ENCODE measurements at regions not wholly inside any gene's neighbourhood (a gene's known extent, or its start where the extent isn't known, plus 50 kb on each side); places are given as distances from the start of the nearest gene placed in this dataset.

DNA sequence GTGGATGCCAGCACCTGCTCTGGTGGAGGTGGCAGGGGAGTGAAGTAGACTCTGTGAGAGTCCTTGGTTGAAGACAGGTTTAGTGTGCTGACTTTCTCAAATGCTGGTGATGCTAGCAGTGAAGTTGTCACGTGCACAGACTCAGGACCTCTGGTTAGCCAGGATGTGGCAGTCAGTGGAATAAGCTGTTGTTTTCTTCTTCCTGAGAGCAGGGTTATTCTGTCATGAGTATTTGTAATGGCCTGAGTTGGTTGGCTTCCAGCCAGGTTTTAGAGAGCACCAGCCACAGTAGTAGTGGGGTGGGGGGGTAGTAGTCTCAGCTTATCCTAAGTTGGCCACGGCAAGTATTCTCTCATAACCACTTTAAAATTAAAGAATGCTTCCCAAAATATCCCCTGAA lies 169.7 kb upstream of the FOXN2 start:
- intact Hi-C loops (cut with DNase I; ENCODE audit: low total_unique reads): no loop called here
- H3K27me3 ChIP-seq: no peaks in the 10 kb centered on the region
- peaks cover 0 to 7% (median 1%) of the 10 kb centered on the region in 4 donors for H3K4me1 ChIP-seq
- no peak for DNase-seq
- H3K4me3 ChIP-seq: no peak overlapping the region
- TF ChIP-seq, protein P1, sequence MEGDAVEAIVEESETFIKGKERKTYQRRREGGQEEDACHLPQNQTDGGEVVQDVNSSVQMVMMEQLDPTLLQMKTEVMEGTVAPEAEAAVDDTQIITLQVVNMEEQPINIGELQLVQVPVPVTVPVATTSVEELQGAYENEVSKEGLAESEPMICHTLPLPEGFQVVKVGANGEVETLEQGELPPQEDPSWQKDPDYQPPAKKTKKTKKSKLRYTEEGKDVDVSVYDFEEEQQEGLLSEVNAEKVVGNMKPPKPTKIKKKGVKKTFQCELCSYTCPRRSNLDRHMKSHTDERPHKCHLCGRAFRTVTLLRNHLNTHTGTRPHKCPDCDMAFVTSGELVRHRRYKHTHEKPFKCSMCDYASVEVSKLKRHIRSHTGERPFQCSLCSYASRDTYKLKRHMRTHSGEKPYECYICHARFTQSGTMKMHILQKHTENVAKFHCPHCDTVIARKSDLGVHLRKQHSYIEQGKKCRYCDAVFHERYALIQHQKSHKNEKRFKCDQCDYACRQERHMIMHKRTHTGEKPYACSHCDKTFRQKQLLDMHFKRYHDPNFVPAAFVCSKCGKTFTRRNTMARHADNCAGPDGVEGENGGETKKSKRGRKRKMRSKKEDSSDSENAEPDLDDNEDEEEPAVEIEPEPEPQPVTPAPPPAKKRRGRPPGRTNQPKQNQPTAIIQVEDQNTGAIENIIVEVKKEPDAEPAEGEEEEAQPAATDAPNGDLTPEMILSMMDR (IDR thresholded peaks at IDR 0.05): no peak
- H3K9me3 ChIP-seq: no peaks in the 10 kb centered on the region
- H3K27ac ChIP-seq: no peak overlapping the region
- no peaks in the 10 kb centered on the region for H3K36me3 ChIP-seq

DNA sequence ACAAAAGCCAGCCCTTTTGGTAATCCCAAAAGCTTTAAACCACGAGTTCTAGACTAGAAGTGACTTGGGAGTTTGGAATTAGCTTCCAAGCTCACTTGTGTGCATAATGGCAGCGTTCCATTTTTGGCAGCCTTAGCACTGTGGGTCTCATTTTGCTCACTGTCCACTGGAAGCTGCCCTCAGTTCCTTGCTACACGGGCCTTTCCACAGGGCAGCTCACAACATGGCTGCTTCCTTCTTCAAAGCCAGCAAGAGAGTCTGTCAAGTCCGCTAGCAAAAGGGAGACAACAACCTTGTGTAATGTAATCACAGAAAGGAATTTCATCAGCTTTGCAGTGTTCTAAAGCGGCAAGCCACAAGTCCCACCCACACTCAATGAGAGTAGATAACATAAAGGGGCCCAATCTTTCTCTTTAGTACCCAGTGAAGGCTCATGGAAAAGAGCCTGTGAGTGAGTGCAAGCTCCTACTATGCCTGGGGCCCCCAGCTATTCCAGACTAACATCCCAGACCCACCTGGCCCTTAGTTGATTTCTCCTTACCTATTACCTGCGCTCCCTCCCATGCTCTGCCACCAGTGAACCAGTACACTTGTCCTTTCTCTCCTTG lies 168.5 kb upstream of the FOXN2 start:
- intact Hi-C loops (cut with DNase I; ENCODE audit: low total_unique reads): no loop called here
- Histone ChIP-seq H3K4me1 (peaks cover 0 to 7% (median 1%) of the 10 kb centered on the region in 4 donors), H3K36me3 (no peaks in the 10 kb centered on the region), H3K4me3 (no peak overlapping the region), H3K27ac (no peak overlapping the region), H3K27me3 (no peaks in the 10 kb centered on the region), H3K9me3 (no peaks in the 10 kb centered on the region)
- DNase-seq: no peak
- TF ChIP-seq, protein P1 (IDR thresholded peaks at IDR 0.05): no peak

DNA sequence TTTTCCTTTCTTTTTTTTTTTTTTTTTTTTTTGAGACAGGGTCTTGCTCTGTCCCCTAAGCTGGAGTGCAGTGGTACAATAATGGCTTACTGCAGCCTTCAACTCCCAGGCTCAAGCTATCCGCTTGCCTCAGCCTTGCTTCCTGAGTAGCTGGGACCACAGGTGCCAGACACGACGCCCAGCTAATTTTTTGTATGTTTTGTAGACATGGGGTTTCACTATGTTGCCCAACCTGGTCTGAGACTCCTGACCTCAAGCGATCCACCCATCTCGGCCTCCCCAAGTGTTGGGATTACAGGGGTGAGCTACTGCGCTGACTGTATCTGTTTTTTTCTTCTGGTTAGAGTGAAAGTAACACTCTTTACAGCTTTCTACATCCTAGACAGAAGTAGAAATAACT lies 167.9 kb upstream of the FOXN2 start:
- Histone ChIP-seq H3K36me3 (no peaks in the 10 kb centered on the region), H3K27ac (no peak overlapping the region), H3K4me1 (peaks cover 0 to 7% (median 1%) of the 10 kb centered on the region in 4 donors), H3K4me3 (no peak overlapping the region), H3K9me3 (no peaks in the 10 kb centered on the region), H3K27me3 (no peaks in the 10 kb centered on the region)
- intact Hi-C loops (cut with DNase I; ENCODE audit: low total_unique reads): no loop called here
- DNase-seq: no peak
- TF ChIP-seq, protein P1 (IDR thresholded peaks at IDR 0.05): no peak

DNA sequence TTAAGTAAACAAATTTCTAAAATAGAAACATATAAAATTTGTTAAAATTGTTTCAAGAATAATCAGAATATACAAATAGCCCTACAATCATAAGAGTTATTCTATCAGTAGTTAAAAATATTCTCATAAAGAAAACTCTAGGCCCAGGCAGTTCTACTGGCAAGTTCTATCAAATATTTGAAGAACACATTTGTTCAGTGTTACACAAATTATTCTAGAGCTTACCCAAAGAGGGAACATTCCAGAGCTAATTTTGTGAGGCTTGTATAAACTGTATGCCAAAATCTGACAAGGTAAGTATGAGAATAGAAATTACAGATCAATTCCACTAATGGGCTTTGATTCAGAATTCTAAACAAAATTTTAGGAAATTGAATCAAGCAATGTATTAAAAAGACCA lies 166.8 kb upstream of the FOXN2 start:
- Histone ChIP-seq H3K36me3 (no peaks in the 10 kb centered on the region), H3K9me3 (no peaks in the 10 kb centered on the region), H3K27me3 (no peaks in the 10 kb centered on the region), H3K27ac (no peak overlapping the region), H3K4me3 (no peak overlapping the region), H3K4me1 (peaks cover 0 to 7% (median 1%) of the 10 kb centered on the region in 4 donors)
- intact Hi-C loops (cut with DNase I; ENCODE audit: low total_unique reads): no loop called here
- TF ChIP-seq, protein P1 (IDR thresholded peaks at IDR 0.05): no peak
- DNase-seq: no peak

DNA sequence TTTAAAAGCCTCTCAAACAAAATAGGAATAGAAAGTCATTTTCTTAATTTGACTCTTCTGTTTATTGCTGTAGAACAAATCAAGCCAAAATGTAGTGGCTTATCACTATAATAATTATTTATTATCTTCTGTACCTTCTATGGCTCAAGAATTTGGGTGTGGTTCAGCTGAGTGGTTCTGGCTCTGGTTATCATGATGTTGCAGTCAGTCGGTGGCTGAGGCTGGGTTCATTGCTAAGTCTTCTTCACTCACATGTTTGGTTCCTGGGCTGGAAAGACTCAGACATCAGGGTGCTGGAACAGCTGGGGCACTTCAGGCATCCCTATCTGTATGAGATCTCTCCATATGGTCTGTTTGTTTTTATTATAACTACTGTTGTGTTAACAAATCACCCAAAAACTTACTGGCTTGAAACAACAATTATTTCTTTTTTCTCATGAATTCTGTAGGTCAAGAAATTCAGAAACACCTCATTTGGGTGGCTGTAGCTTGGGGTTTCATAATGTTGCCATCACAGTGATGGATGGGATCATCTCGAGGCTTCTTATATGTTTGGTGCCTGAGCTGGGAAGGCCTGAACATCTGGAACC lies 165.5 kb upstream of the FOXN2 start:
- TF ChIP-seq, protein P1 (IDR thresholded peaks at IDR 0.05): no peak
- Histone ChIP-seq H3K4me3 (no peak overlapping the region), H3K9me3 (no peaks in the 10 kb centered on the region), H3K27me3 (no peaks in the 10 kb centered on the region), H3K36me3 (no peaks in the 10 kb centered on the region), H3K4me1 (peaks cover 0 to 7% (median 1%) of the 10 kb centered on the region in 4 donors), H3K27ac (no peak overlapping the region)
- intact Hi-C loops (cut with DNase I; ENCODE audit: low total_unique reads): no loop called here
- DNase-seq: no peak

All from tibial artery (tissue), 4 donors.